Femur (tissue), 1 donor: ENCODE measurements at regions not wholly inside any gene's neighbourhood (a gene's known extent, or its start where the extent isn't known, plus 50 kb on each side); places are given as distances from the start of the nearest gene placed in this dataset.

Experiments
- DNase-seq: peaks from one replicate; pipeline ENCODE4 v3.0.0-alpha.2; 2017

DNA sequence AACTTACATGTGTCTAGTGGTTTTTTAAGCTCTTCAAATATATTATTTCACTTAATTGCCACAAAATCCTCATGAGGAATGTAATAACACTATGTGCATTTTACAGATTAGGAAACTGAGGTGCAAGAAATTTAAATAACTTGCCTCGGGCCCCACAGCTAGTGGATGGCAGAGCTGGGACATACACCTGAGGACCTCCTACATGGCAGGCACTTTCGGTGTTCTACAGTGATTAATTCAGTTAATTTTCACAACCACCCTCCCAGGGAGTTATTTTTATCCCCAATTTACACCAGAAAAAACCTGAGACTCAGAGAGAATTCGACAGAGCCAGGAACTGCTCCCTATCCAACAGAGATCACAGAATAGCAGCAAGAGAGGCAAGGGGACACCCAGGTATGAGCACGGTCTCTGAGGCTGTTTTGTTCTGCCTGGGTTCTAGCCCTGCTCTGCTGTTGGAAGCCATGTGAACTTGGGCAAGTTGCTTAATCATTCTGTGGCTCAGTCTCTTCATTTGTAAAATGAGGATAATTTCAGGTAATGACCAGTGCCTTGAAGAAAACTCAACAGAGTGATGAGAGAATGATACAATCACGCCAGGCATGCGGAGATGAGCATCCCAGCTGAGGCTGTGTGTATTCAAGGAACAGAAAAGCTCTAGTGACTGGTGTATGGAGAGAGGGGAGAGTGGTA is 82.3 kb downstream of the MYCN start:
- DNase-seq, result no peak

GRCh38 chr2:16021611-16022363 is 81.4 kb downstream of the MYCN start:
- no peak for DNase-seq

- no peak for DNase-seq
Observed at GRCh38 chr2:16020389-16021008, 80.1 kb downstream of the MYCN start.

GRCh38 chr2:16019617-16020351 is 79.4 kb downstream of the MYCN start:
- no peak for DNase-seq

GRCh38 chr2:16019060-16019480 is 78.7 kb downstream of the MYCN start:
- DNase-seq, result no peak

DNA sequence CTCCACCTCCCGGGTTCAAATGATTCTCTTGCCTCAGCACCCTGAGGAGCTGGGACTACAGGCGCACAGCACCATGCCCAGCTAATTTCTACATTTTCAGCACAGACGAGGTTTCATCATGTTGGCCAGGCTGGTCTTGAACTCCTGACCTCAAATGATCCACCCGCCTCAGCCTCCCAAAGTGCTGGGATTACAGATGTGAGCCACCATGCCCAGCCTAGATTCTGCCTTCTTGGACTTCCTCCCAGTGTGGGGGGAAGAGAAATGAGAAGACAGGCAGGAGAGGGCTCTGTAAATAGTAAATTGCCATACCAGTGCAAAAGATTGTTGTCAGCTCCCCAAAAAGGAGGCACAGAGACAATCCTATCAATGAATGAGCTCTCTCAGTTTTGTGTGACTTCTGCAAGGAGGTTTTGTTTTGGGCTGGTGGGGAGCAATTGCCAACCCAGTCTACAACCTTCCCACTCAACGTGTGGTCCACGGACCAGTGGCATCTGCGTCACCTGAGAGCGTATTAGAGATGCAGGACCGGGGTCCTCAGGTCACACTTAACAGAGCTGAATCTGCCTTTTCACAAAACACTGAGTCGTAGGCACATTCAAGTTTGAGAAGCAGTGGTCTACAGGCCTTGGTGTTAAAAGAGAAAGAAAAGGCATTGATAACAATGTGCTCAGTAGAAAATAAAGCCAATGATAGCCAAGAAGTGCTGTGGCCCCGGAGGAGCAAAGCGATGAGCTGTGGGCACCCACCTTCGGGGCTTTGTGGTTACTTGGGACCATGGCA is 78.1 kb downstream of the MYCN start:
- no peak for DNase-seq

- DNase-seq, result no peak
Observed at GRCh38 chr2:16016282-16016681, 75.9 kb downstream of the MYCN start.

DNA sequence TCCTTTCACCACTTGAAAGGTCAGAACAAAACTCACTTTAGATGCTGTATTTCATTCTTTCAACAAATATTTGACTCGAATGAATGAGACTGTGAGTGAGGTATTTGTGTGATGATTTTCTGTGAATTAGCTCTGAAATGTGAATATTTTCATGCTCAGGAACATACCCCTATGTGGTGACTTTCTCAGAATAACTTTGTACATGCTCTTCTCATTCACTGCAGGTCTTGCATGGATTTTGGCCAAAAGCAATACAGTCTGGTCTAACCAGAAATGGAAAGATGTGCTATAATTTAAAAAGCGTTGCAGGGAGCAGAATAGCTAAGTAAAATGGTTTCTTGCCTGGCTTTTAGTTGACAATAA is 75.5 kb downstream of the MYCN start:
- no peak for DNase-seq

DNA sequence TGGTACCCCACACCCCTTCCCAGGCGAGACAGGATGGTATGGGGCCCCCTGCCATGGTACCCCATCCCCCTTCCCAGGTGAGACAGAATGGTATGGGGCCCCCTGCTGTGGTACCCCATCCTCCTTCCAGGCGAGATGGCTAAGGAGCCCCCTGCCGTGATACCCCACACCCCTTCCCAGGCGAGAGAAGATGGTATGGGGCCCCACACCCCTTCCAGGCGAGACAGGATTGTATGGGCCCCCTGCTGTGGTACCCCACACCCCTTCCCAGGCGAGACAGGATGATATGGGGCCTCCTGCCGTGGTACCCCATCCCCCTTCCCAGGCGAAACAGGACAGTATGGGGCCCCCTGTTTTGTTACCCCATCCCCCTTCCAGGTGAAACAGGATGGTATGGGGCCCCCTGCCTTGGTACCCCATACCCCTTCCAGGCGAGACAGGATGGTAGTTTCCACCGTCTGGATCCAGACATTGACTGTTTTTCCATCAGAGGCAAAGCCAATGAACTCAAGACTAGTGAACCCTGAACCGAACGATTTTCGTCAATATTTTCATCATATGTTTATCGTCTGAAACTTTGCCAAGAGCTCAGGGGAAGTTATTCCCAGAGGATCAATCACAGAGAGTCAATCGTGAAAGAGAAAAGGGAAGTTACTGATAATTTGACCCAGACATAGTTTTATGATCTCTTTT is 75.0 kb downstream of the MYCN start:
- no peak for DNase-seq

- no peak for DNase-seq
Observed at GRCh38 chr2:16014802-16015201, 74.5 kb downstream of the MYCN start.

DNA sequence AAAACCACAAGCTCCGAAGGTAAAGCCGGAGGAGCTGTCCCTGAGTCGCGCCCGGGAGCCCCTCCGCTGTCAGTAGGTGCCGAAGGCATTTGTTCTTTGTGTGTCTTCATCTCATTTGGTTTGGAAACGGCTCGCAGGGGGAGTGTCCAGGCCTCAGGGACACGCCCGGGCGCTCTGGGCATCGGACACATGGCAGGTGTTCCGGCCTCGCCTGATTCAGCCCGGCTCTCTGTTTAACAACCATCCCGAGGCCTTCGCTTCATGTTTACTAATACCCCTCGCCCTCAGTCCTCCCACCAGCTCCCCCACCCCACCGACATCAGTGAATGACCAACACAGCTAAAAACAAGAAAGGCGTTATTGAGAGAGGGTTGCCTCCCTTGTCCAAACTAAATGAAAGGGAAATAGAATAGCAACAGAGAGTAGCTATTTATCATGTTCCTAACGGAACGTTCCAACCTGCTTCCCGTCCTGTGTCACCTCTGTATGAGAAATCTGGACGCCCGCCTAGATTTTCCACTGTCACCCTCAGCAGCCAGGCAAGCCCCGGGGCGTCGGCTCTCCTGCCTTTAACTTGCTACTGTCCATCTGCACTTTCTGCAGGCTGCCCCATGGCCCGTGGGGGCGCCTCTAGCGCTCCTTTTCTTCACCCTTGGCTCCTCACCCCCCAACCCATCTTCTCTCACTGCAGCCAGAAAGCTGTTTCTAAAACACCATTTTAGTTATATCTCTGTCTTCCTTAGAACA is 73.9 kb downstream of the MYCN start:
- DNase-seq, result no peak

- no peak for DNase-seq
Observed at GRCh38 chr2:16013359-16013911, 73.1 kb downstream of the MYCN start.

GRCh38 chr2:16012626-16013358 is 72.4 kb downstream of the MYCN start:
- no peak for DNase-seq

DNA sequence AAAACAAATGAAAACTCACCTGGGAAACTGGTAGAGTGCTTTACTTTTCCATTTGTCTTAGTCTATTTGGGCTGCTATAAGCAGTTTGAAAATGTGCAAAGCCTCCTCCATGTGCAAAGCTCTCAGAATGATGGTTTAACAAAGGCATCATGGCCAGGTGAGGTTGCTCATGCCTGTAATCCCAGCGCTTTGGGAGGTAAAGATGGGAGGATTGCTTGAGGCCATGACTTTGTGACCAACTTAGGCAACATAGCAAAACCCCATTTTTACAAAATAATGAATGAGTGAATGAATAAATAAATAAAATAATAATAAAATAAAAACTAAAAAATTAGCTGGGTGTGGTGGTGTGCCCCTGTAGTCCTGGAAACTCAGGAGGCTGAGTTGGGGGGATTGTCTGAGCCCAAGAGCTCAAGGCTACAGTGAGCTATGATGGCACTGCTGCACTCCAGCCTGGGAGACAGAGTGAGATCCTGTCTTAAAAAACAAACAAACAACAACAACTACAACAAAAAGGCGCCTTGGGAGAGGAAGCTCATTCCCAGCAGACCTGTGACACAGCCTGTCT is 71.8 kb downstream of the MYCN start:
- DNase-seq, result no peak

DNA sequence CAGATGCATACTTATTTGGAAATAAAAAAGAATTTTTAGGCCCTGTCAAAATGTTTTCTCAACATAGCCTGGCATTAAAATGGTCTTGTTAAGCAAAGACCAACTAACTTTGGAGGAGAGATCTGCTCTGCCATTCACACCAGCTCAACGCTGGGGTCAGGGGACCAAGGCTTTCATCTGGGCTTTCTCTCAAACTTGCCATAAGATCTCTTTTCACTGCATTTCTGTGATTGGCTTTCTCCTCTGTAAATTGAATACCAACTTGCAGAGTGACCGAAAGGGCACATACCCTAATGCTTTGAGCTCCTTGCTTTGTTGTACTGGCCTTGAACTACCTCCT is 71.2 kb downstream of the MYCN start:
- DNase-seq, result no peak

DNA sequence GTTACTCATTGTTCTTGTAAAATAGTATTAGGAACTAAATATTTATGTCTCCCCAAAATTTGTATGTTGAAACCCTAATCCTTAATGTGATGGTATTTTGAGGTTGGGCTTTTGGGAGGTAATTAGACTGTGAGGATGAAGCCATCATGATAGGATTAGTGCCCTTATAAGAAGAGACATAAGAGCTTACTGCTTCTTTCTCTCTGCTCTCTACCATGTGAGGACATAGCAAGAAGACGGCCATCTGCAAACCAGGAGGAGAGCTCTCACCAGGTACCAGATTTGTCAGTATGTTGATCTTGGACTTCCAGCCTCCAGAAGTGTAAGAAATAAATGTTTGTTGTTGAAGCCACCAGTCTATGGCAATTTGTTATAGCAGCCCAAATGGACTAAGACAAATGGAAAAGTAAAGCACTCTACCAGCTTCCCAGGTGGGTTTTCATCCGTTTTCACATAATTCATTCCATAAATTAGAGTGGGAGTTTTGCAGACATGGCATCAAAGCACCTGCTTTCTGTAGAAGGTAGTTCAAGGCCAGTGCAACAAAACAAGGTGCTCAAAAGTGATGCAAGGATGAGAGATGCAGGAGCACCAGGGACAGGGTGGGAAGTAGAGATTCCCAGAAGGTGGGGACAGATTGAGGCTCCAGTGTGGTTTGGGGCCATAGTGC is 70.7 kb downstream of the MYCN start:
- no peak for DNase-seq

DNA sequence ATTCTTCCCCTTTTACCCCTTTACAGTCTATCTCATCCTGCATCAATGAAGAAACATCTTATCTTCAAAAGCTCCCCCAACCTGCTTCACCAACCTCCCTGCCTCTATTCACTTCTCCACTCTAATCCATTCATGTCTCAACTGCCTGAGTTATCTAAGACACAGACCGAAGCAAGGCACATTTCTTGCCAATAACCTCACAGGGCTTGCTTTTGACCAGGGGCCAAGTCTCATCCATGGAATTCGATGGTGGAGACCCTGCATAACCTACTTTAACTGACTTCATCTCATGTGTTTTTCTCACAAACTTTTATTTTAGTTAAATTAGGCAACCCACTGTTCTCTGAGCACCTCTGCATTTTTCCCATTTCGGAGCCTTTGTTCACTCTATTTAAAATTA is 69.7 kb downstream of the MYCN start:
- DNase-seq, result no peak

DNA sequence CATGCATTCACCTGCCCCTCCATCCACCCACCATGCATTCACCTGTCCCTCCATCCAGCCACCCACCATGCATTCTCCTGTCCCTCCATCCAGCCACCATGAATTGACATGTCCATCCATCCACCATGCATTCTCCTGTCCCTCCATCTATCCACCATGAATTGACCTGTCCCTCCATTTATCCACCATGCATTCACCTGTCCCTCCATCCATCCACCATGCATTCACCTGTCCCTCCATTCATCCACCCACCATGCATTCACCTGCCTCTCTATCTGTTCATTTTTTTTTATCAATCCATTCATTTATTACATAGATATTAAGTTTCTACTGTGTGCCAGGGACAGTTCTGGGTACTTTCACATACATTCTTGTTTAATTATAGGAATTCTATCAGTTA is 69.2 kb downstream of the MYCN start:
- DNase-seq, result no peak

GRCh38 chr2:16008856-16009255 is 68.5 kb downstream of the MYCN start:
- DNase-seq, result no peak
